HG03571 (cell line): ENCODE measurements at regions not wholly inside any gene's neighbourhood (a gene's known extent, or its start where the extent isn't known, plus 50 kb on each side); places are given as distances from the start of the nearest gene placed in this dataset.
"Not testable (repeated sequence)": the region's sequence is repeated elsewhere in the genome, so short reads cannot be mapped to it uniquely, and the experiment has no call there.

ENCODE experiments used
- ATAC-seq: cut with Tn5 transposase; IDR thresholded peaks from one replicate; pipeline ENCODE4 v1.9.1; 2021; ENCODE audit not compliant: unreplicated experiment

- not testable (repeated sequence) for ATAC-seq
These were observed 72.1 kb downstream of the OGFRL1 start for GRCh38 chr6:71360556-71361335.

GRCh38 chr6:71364889-71365542 lies 76.4 kb downstream of the OGFRL1 start:
- ATAC-seq, result no peak

GRCh38 chr6:71367756-71368155 lies 79.1 kb downstream of the OGFRL1 start:
- no peak for ATAC-seq

GRCh38 chr6:71368284-71368683 lies 79.7 kb downstream of the OGFRL1 start:
- no peak for ATAC-seq

GRCh38 chr6:71371559-71371958 lies 82.9 kb downstream of the OGFRL1 start:
- ATAC-seq, result no peak

- ATAC-seq, result no peak
These were observed 85.3 kb downstream of the OGFRL1 start for GRCh38 chr6:71373943-71374342.

- no peak for ATAC-seq
These were observed 87.1 kb downstream of the OGFRL1 start for GRCh38 chr6:71375676-71376075.

- ATAC-seq, result no peak
These were observed 88.2 kb downstream of the OGFRL1 start for GRCh38 chr6:71376830-71377229.

- no peak for ATAC-seq
These were observed 94.9 kb downstream of the OGFRL1 start for GRCh38 chr6:71383476-71383875.

- ATAC-seq, result no peak
These were observed 95.4 kb downstream of the OGFRL1 start for GRCh38 chr6:71383901-71384489.

GRCh38 chr6:71385111-71385822 lies 96.7 kb downstream of the OGFRL1 start:
- no peak for ATAC-seq

- ATAC-seq, result no peak
These were observed 97.6 kb downstream of the OGFRL1 start for GRCh38 chr6:71386215-71386614.

GRCh38 chr6:71387179-71387578 lies 98.6 kb downstream of the OGFRL1 start:
- no peak for ATAC-seq

GRCh38 chr6:71388068-71388744 lies 99.6 kb downstream of the OGFRL1 start:
- no peak for ATAC-seq

- ATAC-seq, result no peak
These were observed 100.4 kb downstream of the OGFRL1 start for GRCh38 chr6:71388856-71389527.

- ATAC-seq, result no peak
These were observed 102.5 kb downstream of the OGFRL1 start for GRCh38 chr6:71391126-71391525.

GRCh38 chr6:71392276-71392675 lies 103.7 kb downstream of the OGFRL1 start:
- no peak for ATAC-seq

- ATAC-seq, result no peak
These were observed 104.9 kb downstream of the OGFRL1 start for GRCh38 chr6:71393471-71393870.

GRCh38 chr6:71393981-71394432 lies 105.4 kb downstream of the OGFRL1 start:
- ATAC-seq, result no peak

- no peak for ATAC-seq
These were observed 106.3 kb downstream of the OGFRL1 start for GRCh38 chr6:71394926-71395325.
